DMS53 treated with DMSO at 0.1 percent for 48 hours (cell line): ENCODE measurements at regions not wholly inside any gene's neighbourhood (a gene's known extent, or its start where the extent isn't known, plus 50 kb on each side); places are given as distances from the start of the nearest gene placed in this dataset.

ENCODE experiments used
- DNase-seq: peaks from one replicate; lab custom pipeline; 2025; ENCODE audit not compliant: unreplicated experiment; lab: John Stamatoyannopoulos, UW

GRCh38 chr13:59182241-59182640 lies 981.5 kb downstream of the DIAPH3 start:
- DNase-seq, result no peak

- no peak for DNase-seq
Measured at GRCh38 chr13:59197397-59197796, 966.3 kb downstream of the DIAPH3 start.

- no peak for DNase-seq
Measured at GRCh38 chr13:59201841-59202240, 961.9 kb downstream of the DIAPH3 start.

- no peak for DNase-seq
Measured at GRCh38 chr13:59203855-59204254, 959.9 kb downstream of the DIAPH3 start.

GRCh38 chr13:59205501-59205900 lies 958.2 kb downstream of the DIAPH3 start:
- no peak for DNase-seq

GRCh38 chr13:59208405-59209195 lies 955.1 kb downstream of the DIAPH3 start:
- no peak for DNase-seq

GRCh38 chr13:59210543-59210942 lies 953.2 kb downstream of the DIAPH3 start:
- DNase-seq, result no peak

GRCh38 chr13:59211606-59212005 lies 952.1 kb downstream of the DIAPH3 start:
- no peak for DNase-seq

GRCh38 chr13:59229401-59229800 lies 934.3 kb downstream of the DIAPH3 start:
- DNase-seq, result no peak

GRCh38 chr13:59229861-59230260 lies 933.9 kb downstream of the DIAPH3 start:
- no peak for DNase-seq

- no peak for DNase-seq
Measured at GRCh38 chr13:59230484-59231264, 933.1 kb downstream of the DIAPH3 start.

- no peak for DNase-seq
Measured at GRCh38 chr13:59236309-59236919, 927.3 kb downstream of the DIAPH3 start.

GRCh38 chr13:59236944-59237343 lies 926.8 kb downstream of the DIAPH3 start:
- no peak for DNase-seq

GRCh38 chr13:59247171-59247570 lies 916.6 kb downstream of the DIAPH3 start:
- DNase-seq, result peak; percentile 7

- no peak for DNase-seq
Measured at GRCh38 chr13:59250336-59251189, 913.2 kb downstream of the DIAPH3 start.

GRCh38 chr13:59259165-59260000 lies 904.3 kb downstream of the DIAPH3 start:
- DNase-seq, result no peak

GRCh38 chr13:59261928-59262488 lies 901.7 kb downstream of the DIAPH3 start:
- no peak for DNase-seq

- DNase-seq, result no peak
Measured at GRCh38 chr13:59263531-59263930, 900.2 kb downstream of the DIAPH3 start.

- DNase-seq, result no peak
Measured at GRCh38 chr13:59266478-59267063, 897.2 kb downstream of the DIAPH3 start.
